HG03095 (cell line): ENCODE measurements at regions not wholly inside any gene's neighbourhood (a gene's known extent, or its start where the extent isn't known, plus 50 kb on each side); places are given as distances from the start of the nearest gene placed in this dataset.

Source experiments
- ATAC-seq: cut with Tn5 transposase; IDR thresholded peaks from one replicate; pipeline ENCODE4 v1.9.1; 2021; ENCODE audit warnings: moderate library complexity; ENCODE audit not compliant: unreplicated experiment

DNA sequence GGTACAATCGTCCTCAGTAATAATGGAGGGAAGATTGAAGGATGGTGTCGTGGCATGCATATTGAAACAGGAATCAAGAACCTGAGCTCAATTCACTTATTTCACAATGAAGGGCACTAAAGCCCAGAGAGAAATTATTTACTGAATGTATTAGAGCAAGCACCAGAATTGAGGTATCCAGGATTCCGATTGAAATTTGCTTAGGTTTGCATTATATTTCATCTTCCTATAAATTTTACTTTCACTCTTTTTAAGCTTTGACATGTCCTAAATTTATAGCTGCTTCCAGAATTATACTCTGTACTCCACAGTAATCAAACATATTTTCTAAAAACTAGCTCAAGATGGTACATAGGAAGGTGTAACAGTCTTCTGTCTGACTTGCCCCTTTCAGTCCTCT, 454.9 kb upstream of the HTR2A start:
- ATAC-seq: no peak

DNA sequence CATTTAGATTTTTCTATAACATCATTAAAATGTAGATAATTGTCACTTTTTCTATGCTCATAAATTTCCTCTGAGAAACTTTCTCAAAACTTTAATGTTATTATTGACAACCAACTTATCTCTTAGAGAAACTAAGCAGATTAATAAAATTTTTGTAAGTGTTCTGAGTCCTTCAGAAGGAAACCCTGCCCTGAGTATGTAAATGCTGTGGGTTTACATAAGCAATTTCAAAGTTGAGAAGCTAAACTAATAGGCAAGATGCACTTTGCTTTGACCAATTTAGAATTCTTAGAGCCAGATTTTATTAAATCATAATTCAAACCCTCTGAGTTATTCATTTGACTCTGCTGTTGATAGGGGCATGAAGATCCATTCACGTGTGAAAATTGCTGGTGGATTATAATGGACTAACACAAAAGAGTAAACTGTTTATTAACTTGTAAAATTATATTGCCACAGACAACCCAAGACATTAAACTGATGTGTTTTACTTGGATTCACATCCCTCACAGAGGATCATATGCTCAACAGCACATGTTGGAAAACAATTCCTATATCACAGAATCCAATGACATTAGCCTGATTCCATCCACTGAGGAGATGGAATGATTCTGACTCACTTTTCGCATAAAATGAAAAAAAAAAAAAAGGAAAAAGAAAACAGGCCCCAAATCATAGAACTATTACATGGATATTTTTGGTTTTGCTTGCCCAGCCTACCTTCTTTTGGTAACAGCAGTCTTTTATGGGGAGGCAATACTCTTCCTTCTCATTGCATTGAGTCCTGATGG, 453.7 kb upstream of the HTR2A start:
- no peak for ATAC-seq

DNA sequence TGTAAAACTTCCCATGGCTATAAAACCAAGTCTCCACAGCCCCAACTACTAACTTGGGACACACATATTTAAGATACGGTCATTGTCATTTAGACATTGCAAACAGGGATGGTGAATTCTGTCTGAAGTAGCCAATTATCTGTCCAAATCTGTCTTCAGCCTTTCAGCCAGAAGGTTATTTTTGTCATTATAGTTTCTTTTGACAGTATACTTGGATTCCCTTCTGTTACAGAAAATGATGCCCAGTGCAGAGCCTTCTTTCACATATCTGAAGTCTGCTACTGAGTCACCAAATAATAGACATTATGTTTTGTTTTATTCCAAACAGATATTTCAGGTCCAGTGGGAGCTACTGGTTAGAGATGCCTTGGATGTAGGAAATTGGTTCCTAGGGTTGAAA, 452.4 kb upstream of the HTR2A start:
- ATAC-seq: no peak

DNA sequence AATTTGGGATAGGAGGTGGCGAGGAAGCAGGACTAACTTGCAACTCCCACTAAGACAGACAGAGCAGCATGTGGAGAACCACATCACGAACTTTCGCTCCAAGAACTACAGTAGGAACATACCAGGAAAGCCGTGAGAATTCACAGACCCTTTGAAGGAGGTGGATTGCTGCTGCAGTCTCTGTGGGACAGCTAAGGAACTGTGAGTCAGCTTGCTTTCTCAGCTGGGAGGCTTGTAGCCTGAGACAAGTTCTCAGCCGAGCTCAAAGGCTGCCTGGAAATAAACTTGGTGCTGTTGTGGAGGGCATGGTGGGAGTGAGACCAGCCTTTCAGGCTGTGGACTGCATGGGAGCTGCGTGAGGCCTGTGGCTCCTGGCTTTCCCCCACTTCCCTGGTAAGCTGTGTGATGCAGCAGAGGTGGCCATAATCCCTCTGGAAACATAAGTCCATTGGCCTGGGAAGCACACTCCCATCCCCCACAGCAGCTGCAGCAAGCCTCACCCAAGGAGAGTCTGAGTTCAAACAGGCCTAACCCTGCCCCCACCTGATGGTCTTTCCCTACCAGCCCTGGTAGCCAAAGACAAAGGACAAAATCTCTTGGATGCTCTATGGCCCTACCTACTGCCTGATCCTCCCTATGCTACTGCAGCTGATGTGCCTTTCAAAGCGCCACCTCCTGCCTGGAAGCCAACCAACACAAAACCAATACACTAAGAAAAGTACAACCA, 441.1 kb upstream of the HTR2A start:
- ATAC-seq: no peak

DNA sequence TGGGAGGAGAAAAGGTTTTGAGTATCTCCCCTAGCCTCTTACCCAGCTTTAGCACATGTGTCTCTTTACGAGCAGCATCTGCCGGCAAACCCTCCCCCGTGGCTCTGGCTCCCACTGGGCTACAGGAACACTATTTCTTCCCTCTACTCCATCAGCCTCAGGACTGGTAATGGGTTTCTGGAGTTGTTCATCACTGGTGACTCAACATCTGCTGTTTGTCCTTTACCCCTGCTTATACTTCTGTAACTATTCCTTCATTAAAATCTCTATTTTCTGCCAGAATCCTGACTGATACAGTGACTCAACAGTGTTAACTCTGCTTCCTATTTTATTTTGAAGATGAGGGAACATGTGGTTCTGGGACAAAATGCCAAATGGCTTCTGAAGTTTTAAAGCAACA, 437.3 kb upstream of the HTR2A start:
- ATAC-seq: no peak

DNA sequence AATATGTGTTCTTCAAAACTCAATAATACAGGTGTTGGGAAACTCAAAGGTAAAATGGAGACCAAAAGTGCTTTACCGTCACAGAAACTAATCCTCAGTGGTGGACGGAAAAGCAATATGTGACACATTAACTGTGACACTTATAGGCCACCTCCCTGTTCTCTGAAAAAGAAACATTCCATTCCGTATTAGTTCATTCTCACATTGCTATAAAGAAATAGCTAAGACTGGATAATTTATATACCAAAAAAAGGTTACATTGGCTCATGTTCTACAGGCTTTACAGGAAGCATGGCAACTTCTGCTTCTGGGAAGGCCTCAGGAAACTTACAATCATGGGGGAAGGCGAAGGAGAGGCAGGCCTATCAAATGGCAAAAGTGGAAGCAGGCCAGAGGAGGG, 435.3 kb upstream of the HTR2A start:
- ATAC-seq: no peak

DNA sequence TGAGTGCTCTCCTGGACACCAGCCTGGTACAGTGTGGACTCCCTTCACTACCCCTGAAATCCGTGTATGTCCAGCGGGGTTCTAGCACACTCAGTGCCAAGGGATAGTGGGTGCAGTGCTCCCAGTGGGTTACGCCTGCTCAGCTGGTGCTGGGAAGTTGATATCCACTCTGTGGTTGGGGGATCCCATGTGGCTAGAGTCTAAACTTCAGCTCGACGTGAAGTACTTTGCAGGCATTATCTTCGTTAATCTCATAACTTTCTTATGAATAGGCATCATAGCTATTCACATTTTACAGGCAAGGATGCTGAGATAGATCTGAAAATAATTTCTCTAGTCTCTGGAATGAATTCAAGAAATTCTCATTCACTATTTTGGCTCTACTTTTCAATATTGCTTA, 433.2 kb upstream of the HTR2A start:
- ATAC-seq: no peak

DNA sequence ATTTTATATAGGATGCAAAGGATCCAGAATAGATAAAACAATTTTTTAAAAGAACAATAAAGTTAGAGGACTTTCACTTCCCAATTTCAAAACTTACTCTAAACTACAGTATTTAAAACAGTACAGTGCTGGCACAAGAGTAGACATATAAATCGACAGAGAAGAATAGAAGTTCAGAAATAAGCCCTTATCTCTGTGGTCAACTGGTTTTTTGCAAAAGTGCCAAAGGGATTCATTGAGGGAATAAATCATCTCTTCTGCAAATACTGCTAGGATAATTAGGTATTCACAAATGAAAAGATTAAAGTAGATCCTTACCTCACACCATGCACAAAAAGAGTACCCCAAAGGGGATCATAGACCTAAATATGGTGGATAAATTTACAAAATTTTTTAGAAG, 431.0 kb upstream of the HTR2A start:
- ATAC-seq: no peak

DNA sequence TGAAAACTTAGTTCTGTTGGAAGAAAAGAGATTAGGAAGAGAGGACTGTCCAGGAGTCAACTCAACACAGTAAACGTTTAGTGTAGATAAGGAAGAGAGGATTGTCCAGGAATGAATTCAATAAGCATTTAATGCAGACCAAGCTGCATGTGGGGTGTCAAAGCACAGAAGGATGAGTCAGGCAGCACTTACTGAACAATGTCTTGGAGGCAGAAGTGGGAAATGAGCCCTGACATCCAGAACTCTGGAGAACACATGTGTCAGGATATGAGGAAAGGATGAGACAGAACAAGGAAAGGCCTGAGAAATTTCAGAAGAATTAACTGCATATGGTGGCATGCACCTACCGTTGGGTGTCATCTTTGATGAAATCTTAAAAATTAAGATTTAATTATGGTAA, 429.2 kb upstream of the HTR2A start:
- no peak for ATAC-seq

DNA sequence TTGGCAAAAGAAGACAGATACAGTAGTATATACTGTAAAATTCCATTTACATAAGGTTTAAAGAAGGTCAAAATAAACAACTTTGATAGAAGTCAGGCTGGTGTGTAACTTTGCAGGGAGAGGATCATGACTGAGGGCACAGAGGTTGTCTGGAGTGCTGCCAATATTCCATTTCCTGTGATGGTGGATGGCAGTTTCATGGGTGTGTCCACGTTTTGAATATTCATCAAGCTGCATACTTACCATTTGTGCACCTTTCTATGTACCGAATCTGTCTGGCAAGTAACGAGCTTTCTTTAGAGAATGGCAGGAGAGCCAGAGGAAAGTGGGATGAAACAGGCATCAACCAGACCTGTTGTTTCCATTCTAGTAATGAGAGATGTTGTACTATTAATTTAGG, 420.5 kb upstream of the HTR2A start:
- ATAC-seq: no peak

DNA sequence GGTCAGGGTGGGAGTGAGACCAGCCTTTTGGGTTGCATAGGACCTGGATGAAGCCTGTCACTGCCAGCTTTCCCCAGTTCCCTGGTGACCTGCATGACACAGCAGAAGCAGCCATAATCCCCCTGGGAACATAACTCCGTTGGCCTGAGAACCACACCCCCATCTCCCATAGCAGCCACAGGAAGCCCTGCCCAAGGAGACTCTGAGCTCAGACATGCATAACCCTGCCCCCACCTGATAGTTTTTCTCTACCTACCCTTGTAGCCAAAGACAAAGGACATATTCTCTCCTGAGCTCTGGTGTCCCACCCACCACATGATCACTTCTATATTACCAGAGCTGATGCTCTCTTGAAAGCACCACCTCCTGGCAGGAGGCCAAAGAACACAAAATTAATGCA, 413.5 kb upstream of the HTR2A start:
- no peak for ATAC-seq

DNA sequence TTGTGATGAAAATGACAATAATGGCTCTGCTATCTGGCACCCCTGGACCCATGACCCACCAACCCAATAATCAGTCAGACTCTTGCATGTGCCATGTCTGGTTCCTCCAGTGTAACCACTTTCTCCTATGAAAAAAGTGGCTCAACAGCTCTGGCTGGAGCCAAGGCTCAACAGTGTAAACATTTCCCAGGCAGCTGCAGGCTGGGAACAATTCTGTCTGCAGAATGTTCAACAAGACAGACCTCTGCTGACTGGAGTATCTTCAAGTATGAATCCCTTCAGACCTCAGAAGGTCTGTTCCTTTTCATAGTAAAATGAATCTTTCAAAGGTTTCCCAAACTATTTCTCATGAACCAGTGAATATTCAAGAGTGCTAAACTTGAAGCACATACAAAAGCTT, 410.1 kb upstream of the HTR2A start:
- no peak for ATAC-seq

DNA sequence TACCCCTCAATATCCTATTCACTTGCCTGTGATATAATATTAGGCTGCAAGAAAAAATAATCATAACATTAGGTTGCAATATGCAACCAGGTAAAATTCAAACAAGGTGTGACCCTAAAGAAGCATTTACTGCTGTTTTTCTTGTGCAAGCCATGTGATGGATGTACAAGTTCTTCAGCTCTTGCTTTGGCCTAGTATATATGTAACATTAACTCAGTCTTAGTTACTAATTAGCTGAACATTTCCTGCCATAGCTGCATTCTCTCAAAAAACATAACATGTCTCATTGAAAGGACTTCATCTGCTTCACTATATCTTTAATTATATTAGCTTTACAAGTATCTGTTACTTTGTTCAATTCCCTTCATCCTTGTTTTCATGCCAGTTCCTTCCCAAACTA, 406.8 kb upstream of the HTR2A start:
- ATAC-seq: no peak

DNA sequence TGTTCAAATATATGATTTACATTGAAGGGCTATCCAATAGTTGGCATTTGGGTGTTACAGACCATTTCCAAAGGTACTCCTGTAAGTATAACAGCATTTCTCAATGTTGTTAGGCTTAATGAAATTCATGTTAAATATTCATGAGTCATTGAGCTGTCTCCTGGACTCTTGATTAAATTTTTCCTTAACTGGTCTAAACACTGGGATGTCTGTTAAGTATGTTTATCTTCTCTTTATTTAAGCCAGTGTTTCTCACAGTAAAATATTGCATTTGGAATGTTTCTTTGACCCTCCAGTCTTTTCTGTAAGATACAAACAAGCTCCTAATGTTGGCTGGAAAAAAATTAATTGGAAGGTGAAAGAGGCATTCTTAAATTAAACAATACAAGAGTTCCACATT, 402.5 kb upstream of the HTR2A start:
- no peak for ATAC-seq

DNA sequence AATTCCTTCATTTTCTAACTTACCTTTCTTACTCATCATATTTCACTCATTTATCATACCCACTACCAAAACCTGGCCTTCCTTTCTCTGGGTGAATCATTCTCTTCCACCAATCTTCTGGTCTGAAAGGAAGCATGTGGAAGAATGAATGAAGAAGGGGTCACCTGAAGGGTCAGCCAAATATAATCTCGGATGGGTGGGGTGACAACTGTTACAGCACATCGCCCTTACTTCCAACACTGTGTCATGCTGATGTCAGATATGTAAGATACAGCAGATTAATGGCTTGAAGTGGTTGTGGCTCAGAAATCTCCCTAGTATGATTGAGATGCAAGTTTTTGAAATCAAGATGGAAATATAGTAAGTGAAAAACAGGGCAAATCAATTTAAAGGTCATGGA, 401.7 kb upstream of the HTR2A start:
- ATAC-seq: no peak

DNA sequence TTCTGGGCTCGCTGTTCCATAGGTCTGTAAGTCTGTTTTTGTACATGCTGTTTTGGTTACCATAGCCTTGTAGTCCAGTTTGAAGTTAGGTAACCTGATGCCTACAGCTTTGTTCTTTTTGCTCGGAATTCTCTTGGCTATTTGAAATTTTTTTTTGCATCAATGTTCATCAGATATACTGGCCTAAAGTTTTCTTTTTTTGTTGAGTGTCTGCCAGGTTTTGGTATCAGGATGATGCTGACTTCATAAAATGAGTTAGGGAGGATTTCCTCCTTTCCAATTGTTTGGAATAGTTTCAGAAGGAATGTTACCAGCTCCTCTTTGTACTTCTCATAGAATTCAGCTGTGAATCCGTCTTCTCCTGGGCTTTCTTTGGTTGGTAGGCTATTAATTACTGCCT, 397.8 kb upstream of the HTR2A start:
- ATAC-seq: no peak

DNA sequence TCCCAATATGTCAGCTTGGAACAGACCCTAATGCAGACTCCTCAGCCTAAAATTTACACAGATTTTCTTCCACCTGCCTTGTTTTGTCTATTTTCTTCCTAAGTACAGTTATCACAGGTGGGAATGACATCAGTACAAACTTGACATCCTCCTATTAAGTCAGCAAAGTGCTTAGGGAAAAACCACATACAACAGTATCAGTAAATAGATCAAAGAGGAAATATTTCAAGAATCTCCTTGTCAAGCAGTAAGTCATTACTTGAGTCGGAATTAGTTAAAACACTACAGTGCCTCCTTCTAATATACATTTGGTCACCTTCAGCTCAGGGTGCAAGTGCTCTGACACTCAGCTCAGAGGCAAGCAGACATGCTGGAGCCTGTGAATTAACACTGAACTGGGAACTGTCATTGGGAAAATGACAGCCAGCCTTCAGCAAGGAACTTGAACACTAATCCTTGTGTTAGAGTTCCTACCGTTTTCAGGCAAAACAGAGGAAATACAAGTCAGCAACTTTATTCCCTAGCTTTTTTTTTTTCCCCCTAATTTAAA, 394.3 kb upstream of the HTR2A start:
- no peak for ATAC-seq

DNA sequence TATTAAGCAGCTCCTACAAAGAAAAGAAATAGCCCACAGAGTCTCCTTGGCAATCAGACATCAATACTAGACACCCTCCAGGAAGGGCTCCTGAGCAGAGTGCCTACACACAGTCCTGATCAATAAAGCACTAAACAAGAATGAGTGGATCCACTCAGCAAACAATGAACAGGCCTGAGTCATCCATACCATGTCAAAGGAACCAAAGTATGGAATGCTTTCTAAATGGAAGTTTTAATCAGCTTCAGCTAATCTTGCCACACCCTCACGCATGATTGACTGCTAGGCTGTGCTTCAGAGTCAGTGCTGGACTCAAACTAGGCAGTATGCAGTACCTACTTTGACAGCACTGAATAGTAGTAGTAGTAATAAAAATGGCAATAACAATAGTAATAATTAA, 392.7 kb upstream of the HTR2A start:
- ATAC-seq: no peak

DNA sequence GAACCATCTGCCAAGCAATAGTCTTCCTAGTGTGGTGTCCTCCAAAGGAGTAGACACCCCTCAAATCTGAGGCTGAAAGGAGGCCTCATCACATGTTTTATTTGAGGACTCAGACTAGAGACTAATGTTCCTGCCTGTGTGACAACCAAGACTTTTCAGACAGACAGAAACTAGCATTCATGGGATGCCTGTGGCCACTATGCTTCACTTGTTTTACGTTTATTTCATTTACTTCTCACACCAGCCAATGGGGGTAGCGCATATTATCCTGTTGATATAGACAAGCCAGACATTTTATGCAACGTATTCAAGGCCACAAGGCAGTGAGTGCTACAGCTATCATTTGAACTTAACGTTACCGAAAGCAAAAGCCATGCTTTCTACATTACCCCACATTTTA, 391.7 kb upstream of the HTR2A start:
- ATAC-seq: no peak

DNA sequence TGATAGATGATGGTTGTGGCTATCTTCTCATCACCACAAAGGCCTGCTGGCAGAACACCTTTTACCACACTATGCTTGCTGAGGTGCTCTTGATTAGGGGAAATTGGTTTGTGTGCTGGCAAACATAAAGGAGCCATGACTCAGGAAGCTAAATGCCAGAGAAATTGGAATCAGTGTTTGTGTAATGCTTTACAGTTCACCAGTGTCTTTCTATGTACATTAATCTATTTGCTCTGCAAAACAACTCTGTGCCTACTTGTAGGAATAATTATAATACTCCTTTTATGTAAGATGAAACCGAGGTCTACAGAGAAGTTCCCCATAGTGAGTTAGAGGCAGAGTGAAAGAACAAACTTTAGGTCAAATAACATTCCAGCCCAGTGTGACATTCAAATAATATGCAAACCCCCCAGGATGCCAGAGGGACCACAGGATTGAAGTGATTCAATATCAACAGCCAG, 390.5 kb upstream of the HTR2A start:
- ATAC-seq: no peak

DNA sequence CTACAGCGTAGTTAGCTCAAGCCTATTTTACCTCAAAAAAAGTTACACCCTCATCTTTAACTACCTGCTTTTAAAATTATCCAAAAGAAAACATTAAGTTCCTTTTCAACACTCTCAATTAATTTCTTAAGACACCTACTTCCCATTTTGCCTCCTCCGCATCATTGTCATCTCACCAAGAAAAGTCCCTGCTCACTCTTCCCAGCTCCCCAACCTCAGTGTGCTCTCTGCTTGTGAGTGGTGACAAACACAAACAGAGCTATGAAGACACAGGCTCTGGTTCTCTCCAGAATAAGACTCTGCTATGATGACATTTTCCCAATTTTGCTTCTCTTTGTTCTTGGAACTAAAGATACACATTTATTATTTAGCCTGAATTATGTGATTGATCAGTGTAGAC, 385.1 kb upstream of the HTR2A start:
- no peak for ATAC-seq

DNA sequence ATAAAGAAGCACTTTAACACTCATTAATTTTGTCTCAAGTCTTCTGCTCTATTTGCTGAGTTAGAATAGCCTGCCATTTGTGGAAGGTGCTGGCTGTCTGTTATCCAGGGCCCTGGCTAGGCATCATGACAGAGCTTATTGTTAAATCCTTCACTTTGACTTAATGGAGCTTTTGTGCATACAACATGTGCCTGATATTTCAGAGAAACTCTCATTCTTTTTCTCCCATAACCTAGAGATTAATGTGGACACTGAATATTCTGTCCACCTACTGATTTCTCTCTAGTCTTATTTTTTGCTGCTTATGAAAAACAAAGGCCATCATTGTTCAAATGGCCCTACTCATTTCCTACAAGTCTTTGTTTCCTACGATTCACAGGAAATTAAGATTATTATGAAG, 383.1 kb upstream of the HTR2A start:
- ATAC-seq: no peak
